ENCODE measurements at regions not wholly inside any gene's neighbourhood (a gene's known extent, or its start where the extent isn't known, plus 50 kb on each side); places are given as distances from the start of the nearest gene placed in this dataset.
A peak's percentile ranks its signal among the peaks of the same experiment; 100 is the strongest.

- Histone ChIP-seq H3K9me3 (no peaks in the 10 kb centered on the region), H3K36me3 (ENCODE audit: low read depth) (no peaks in the 10 kb centered on the region), H3K4me1 (ENCODE audit: low read depth) (peaks cover 5% of the 10 kb centered on the region), H3K4me3 (no peak overlapping the region)
- ATAC-seq = peak; percentile 70
- peak in 2 of 3 donors; percentile 57 to 61 for DNase-seq
- intact Hi-C loops (cut with DNase I, micrococcal nuclease) = no loop called here
- TF ChIP-seq CTCF (IDR thresholded peaks at IDR 0.05) = no peak
Observed at GRCh38 chr3:43783987-43784639, 93.4 kb downstream of the ABHD5 start.

GRCh38 chr3:43784640-43785011 is 93.9 kb downstream of the ABHD5 start:
- DNase-seq (no peak), ATAC-seq (no peak)
- Histone ChIP-seq H3K36me3 (ENCODE audit: low read depth) (no peaks in the 10 kb centered on the region), H3K4me1 (ENCODE audit: low read depth) (peaks cover 5% of the 10 kb centered on the region), H3K4me3 (no peak overlapping the region), H3K9me3 (no peaks in the 10 kb centered on the region)
- TF ChIP-seq CTCF (IDR thresholded peaks at IDR 0.05) = no peak
- intact Hi-C loops (cut with DNase I, micrococcal nuclease) = no loop called here

- Histone ChIP-seq H3K9me3 (no peaks in the 10 kb centered on the region), H3K36me3 (ENCODE audit: low read depth) (no peaks in the 10 kb centered on the region), H3K4me3 (no peak overlapping the region), H3K4me1 (ENCODE audit: low read depth) (peaks cover 5% of the 10 kb centered on the region)
- no peak for TF ChIP-seq CTCF (IDR thresholded peaks at IDR 0.05)
- DNase-seq = no peak
- no peak for ATAC-seq
- intact Hi-C loops (cut with DNase I, micrococcal nuclease) = no loop called here
Observed at GRCh38 chr3:43785551-43785950, 94.8 kb downstream of the ABHD5 start.

- H3K9me3 ChIP-seq = no peaks in the 10 kb centered on the region
- no peak for ATAC-seq
- no peaks in the 10 kb centered on the region for H3K36me3 ChIP-seq (ENCODE audit: low read depth)
- H3K4me3 ChIP-seq = no peak overlapping the region
- DNase-seq = no peak
- peaks cover 5% of the 10 kb centered on the region for H3K4me1 ChIP-seq (ENCODE audit: low read depth)
- intact Hi-C loops (cut with DNase I, micrococcal nuclease) = no loop called here
- no peak for TF ChIP-seq CTCF (IDR thresholded peaks at IDR 0.05)
Observed at GRCh38 chr3:43786102-43786501, 95.4 kb downstream of the ABHD5 start.

GRCh38 chr3:43786526-43787305 is 96.0 kb downstream of the ABHD5 start:
- intact Hi-C loops (cut with DNase I, micrococcal nuclease) = no loop called here
- TF ChIP-seq CTCF (IDR thresholded peaks at IDR 0.05) = no peak
- Histone ChIP-seq H3K4me1 (ENCODE audit: low read depth) (peaks cover 5% of the 10 kb centered on the region), H3K4me3 (no peak overlapping the region), H3K9me3 (no peaks in the 10 kb centered on the region), H3K36me3 (ENCODE audit: low read depth) (no peaks in the 10 kb centered on the region)
- DNase-seq = no peak
- no peak for ATAC-seq
